Chondrocyte (in vitro differentiated cells): ENCODE measurements at regions not wholly inside any gene's neighbourhood (a gene's known extent, or its start where the extent isn't known, plus 50 kb on each side); places are given as distances from the start of the nearest gene placed in this dataset.

ENCODE experiments used
- DNase-seq: peaks from one replicate; pipeline ENCODE4 v3.0.0; 2021; ENCODE audit warnings: mixed read lengths, low spot score
- H3K27ac Mint-ChIP-seq: one replicate; pipeline ENCODE4 v1.8.0; 2021; ENCODE audit warnings: mild to moderate bottlenecking, moderate library complexity, mixed read lengths; ENCODE audit not compliant: unreplicated experiment
- H3K27me3 Mint-ChIP-seq: 2 replicates; pipeline ENCODE4 v1.8.0; 2021; ENCODE audit warnings: low read depth, mixed read lengths
- H3K36me3 Mint-ChIP-seq: 2 replicates; pipeline ENCODE4 v1.8.0; 2021; ENCODE audit warnings: low read depth, mixed read lengths
- H3K4me1 Mint-ChIP-seq: 2 replicates; pipeline ENCODE4 v1.8.0; 2021; ENCODE audit warnings: low read depth, mild to moderate bottlenecking, mixed read lengths
- H3K4me3 Mint-ChIP-seq: one replicate; pipeline ENCODE4 v1.8.0; 2021; ENCODE audit warnings: mild to moderate bottlenecking, moderate library complexity, mixed read lengths; ENCODE audit not compliant: unreplicated experiment
- H3K9me3 Mint-ChIP-seq: 2 replicates; pipeline ENCODE4 v1.8.0; 2021; ENCODE audit warnings: low read depth, mixed read lengths
- CTCF ChIP-seq: fragments of 200-600 bp; sonication (generic); IDR thresholded peaks from 2 replicates; pipeline ENCODE4 v1.5.0; 2021; ENCODE audit warnings: antibody characterized with exemption, mild to moderate bottlenecking, moderate library complexity

- no peak for DNase-seq
- no peak overlapping the region for H3K27ac Mint-ChIP-seq
- no peak for TF ChIP-seq CTCF
- H3K27me3 Mint-ChIP-seq = no peaks in the 10 kb centered on the region
- peaks cover 21% of the 10 kb centered on the region for H3K4me1 Mint-ChIP-seq
- H3K9me3 Mint-ChIP-seq = no peaks in the 10 kb centered on the region
- H3K36me3 Mint-ChIP-seq = no peaks in the 10 kb centered on the region
- H3K4me3 Mint-ChIP-seq = no peak overlapping the region
Measured at GRCh38 chr17:72372185-72372584, 251.4 kb downstream of the SOX9 start.

GRCh38 chr17:72373910-72374741 lies 253.3 kb downstream of the SOX9 start:
- Mint-ChIP-seq H3K27ac (no peak overlapping the region), H3K36me3 (no peaks in the 10 kb centered on the region), H3K4me1 (peaks cover 21% of the 10 kb centered on the region), H3K27me3 (no peaks in the 10 kb centered on the region), H3K9me3 (no peaks in the 10 kb centered on the region), H3K4me3 (no peak overlapping the region)
- no peak for DNase-seq
- no peak for TF ChIP-seq CTCF

DNA sequence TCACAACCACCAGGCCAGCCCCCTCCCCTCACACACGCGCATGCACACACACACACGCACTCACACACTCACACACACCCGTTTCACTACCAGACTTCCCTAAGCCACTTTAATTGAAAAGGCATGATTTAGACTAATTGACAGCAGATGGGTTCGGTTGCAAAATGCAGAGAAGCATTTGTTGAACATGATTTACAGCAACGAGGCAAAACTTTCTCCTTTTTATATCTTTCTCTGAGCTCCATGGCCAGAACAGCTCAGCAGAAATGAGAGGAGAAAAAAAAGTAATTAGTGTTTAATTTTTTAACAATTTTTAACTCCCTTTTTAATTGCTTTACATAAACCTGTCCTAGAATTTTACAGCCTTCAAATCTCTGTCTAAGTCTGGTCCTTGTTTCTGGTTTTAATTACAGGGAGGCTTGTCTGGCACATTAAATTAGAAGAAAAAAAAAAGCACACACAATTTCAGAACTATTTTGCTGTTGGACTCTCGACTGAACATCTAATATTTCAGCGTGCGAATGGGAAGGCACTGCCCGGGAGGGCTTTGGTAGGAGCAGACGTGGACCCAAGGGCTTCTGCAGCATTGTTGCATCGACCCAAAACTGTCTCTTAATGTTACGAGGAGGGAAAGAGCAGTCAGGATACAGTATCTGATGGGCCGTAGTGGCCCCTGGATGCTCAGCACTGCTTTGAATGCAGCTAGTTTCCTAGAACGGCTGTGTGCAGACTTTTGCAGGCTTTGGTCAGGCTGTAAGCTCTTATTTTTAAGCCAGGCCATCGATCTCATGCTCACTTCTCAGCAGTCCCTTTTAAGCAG lies 255.9 kb downstream of the SOX9 start:
- H3K27ac Mint-ChIP-seq = no peak overlapping the region
- peaks cover 11% of the 10 kb centered on the region for H3K4me1 Mint-ChIP-seq

GRCh38 chr17:72378414-72379390 lies 257.9 kb downstream of the SOX9 start:
- no peak overlapping the region for H3K27ac Mint-ChIP-seq
- H3K27me3 Mint-ChIP-seq = no peaks in the 10 kb centered on the region
- TF ChIP-seq CTCF = no peak
- peaks cover 21% of the 10 kb centered on the region for H3K4me1 Mint-ChIP-seq
- no peaks in the 10 kb centered on the region for H3K36me3 Mint-ChIP-seq
- no peak overlapping the region for H3K4me3 Mint-ChIP-seq
- no peak for DNase-seq
- no peaks in the 10 kb centered on the region for H3K9me3 Mint-ChIP-seq

More for the DNA sequence above, 255.9 kb downstream of the SOX9 start:
- Mint-ChIP-seq H3K27me3 (no peaks in the 10 kb centered on the region), H3K36me3 (no peaks in the 10 kb centered on the region), H3K9me3 (no peaks in the 10 kb centered on the region), H3K4me3 (no peak overlapping the region)
- TF ChIP-seq CTCF = no peak
- no peak for DNase-seq
